Muscle of arm (tissue), 1 donor: ENCODE measurements at regions not wholly inside any gene's neighbourhood (a gene's known extent, or its start where the extent isn't known, plus 50 kb on each side); places are given as distances from the start of the nearest gene placed in this dataset.

Source experiments
- DNase-seq: peaks from one replicate; pipeline ENCODE4 v3.0.0-alpha.2; 2013

GRCh38 chr16:7013990-7014389 is 318.7 kb upstream of the RBFOX1 start:
- peak; percentile 24 for DNase-seq

GRCh38 chr16:7004266-7004665 is 328.4 kb upstream of the RBFOX1 start:
- no peak for DNase-seq

GRCh38 chr16:6993544-6993943 is 339.1 kb upstream of the RBFOX1 start:
- no peak for DNase-seq

GRCh38 chr16:6988846-6989245 is 343.8 kb upstream of the RBFOX1 start:
- no peak for DNase-seq

GRCh38 chr16:6977916-6978315 is 354.7 kb upstream of the RBFOX1 start:
- no peak for DNase-seq

GRCh38 chr16:6977291-6977690 is 355.4 kb upstream of the RBFOX1 start:
- no peak for DNase-seq

- DNase-seq, result no peak
These were observed 355.9 kb upstream of the RBFOX1 start for GRCh38 chr16:6976716-6977115.

- no peak for DNase-seq
These were observed 362.3 kb upstream of the RBFOX1 start for GRCh38 chr16:6970171-6970857.

- no peak for DNase-seq
These were observed 363.1 kb upstream of the RBFOX1 start for GRCh38 chr16:6969594-6969993.

- no peak for DNase-seq
These were observed 364.8 kb upstream of the RBFOX1 start for GRCh38 chr16:6967796-6968320.

- no peak for DNase-seq
These were observed 365.7 kb upstream of the RBFOX1 start for GRCh38 chr16:6966925-6967324.

GRCh38 chr16:6964679-6965078 is 368.0 kb upstream of the RBFOX1 start:
- DNase-seq, result no peak

- DNase-seq, result no peak
These were observed 370.9 kb upstream of the RBFOX1 start for GRCh38 chr16:6961704-6962103.

- no peak for DNase-seq
These were observed 374.5 kb upstream of the RBFOX1 start for GRCh38 chr16:6958184-6958583.

- DNase-seq, result no peak
These were observed 375.0 kb upstream of the RBFOX1 start for GRCh38 chr16:6957681-6958080.

GRCh38 chr16:6956511-6956910 is 376.1 kb upstream of the RBFOX1 start:
- no peak for DNase-seq

- no peak for DNase-seq
These were observed 377.3 kb upstream of the RBFOX1 start for GRCh38 chr16:6955303-6955702.

GRCh38 chr16:6949240-6949639 is 383.4 kb upstream of the RBFOX1 start:
- no peak for DNase-seq

GRCh38 chr16:6947291-6947690 is 385.4 kb upstream of the RBFOX1 start:
- no peak for DNase-seq

- DNase-seq, result no peak
These were observed 385.8 kb upstream of the RBFOX1 start for GRCh38 chr16:6946802-6947201.

- no peak for DNase-seq
These were observed 386.5 kb upstream of the RBFOX1 start for GRCh38 chr16:6946106-6946505.

GRCh38 chr16:6940968-6941367 is 391.7 kb upstream of the RBFOX1 start:
- DNase-seq, result no peak

- DNase-seq, result no peak
These were observed 395.0 kb upstream of the RBFOX1 start for GRCh38 chr16:6937641-6938040.

GRCh38 chr16:6932871-6933385 is 399.7 kb upstream of the RBFOX1 start:
- DNase-seq, result no peak
